Activated CD4-positive, alpha-beta T cell treated with anti-CD3 and anti-CD28 coated beads, Interleukin-2, amount 50 U/mL, for 48 hours (primary cell): ENCODE measurements at regions not wholly inside any gene's neighbourhood (a gene's known extent, or its start where the extent isn't known, plus 50 kb on each side); places are given as distances from the start of the nearest gene placed in this dataset.

Source experiments
- DNase-seq, 2 experiments: peaks; one replicate each; pipeline ENCODE4 v3.0.0-alpha.2; 2020

DNA sequence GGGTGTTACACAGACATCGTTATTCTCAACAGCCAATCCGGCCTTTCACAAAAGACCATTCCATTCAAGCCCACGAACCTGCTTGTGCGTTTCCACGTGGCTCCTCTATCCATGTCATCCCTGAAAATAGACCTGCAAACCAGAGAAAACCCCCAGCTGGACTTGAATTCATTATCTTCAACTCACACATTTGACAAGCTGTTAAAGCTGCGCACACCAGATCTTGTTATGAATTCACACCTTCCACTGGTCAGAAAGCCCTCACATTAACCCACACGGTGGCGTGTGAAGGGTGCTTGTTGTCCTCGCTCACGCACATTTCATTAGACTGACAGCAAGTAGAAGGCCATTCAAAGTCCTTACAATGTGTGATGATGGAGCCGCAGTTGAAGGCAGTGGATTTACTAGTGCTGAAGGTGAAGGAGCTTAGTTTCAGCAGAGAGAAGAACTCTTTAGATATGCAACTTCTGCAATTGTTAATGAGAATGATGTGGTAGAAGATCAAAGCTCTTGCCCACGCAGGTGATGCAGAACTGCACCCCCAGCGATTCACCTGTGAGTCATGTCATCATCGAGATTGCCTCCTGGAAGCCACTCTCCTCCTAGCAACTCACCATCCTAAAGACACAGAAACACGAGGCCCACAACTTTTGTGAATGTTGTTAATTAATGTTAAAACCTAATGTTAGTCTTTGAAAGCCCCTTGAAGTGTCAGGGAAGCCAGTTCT is 224.8 kb upstream of the SOX11 start:
- no peak for DNase-seq

DNA sequence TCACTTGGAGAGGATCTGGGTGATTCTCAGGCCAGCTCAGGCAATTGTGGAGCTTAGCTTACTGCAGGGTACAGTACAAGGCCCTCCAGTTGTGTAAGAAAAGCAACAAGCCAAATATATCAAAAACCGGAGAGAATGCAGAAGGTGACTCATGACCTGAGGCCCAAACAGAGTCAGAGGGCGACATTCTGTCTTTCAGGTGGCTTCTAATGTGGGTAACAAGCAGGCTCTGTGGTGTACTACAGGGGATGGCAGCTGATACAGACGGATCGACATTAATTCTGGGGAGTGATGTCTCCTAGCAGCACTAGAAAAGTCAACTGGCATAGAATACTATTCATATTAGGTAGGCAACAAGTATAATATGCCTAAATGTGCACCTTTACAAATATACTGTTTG is 219.5 kb upstream of the SOX11 start:
- DNase-seq, result no peak

DNA sequence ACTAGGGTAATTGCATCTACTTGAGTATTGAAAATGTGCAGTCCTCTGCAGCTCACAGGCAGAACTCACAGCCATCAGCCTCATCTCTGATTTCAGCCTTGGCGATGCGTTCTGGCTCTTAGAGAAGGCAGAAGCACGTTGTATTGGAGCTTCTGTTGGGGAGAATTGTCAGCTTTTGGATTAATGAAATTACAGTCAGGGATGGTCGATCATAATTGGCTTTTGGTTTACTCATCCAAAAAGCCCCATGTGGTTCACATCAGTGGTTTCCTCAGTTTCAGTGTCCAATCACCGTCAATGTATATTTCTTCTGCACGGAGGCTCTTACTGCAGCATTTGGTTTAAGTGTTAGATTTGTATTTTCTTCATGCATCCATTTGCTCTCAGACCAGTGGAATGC is 218.5 kb upstream of the SOX11 start:
- DNase-seq, result no peak

DNA sequence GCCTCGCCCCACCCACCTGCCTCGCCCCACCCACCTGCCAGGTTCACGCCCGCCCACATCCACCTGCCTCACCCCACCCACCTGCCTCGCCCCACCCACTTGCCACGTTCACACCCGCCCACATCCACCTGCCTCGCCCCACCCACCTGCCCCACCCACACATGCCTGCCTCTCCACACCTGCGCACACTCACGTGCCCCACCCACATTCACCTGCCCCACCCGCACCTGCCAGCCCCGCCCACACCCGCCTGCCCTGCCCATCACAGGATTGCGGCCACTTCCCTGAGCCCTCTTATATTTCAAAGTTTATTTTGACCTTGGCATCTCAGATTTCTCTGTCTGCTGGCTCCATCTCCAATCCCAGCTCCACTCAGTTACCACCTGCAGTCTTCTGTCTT is 217.5 kb upstream of the SOX11 start:
- DNase-seq, result no peak

DNA sequence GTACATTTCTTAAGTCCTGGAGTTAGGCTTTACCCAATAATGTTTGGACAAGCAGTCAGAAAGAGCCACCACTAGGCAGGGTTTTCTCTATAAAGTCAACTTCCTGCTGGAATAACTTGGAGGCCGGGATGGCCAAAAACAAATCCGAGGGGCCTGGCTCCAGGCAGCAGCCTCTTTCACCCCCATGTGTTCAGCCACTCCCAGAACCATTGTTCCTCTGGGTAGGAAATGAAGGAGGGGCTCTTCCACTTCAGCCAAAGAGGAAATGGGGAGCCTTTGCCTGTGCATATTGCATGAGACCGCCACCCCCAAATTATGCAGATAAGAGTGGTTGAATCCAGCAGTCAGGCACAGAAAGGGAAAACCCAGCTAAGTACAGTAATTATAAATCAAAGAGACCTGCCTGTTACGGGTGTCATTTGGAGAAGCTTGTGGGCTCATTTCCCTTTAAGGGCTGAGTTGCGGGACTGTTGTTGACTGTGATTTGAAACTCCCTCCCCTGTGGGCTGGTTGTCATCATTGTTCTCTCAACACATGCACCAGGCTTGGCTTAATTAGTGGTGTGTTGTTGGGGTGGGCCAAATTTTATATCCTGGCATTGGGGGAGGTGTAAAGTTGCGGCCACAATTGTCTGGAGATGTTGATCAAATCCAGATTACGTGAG is 212.8 kb upstream of the SOX11 start:
- DNase-seq, result no peak

- DNase-seq, result no peak
Measured at GRCh38 chr2:5482929-5483331, 209.3 kb upstream of the SOX11 start.

GRCh38 chr2:5484868-5485267 is 207.3 kb upstream of the SOX11 start:
- no peak for DNase-seq

DNA sequence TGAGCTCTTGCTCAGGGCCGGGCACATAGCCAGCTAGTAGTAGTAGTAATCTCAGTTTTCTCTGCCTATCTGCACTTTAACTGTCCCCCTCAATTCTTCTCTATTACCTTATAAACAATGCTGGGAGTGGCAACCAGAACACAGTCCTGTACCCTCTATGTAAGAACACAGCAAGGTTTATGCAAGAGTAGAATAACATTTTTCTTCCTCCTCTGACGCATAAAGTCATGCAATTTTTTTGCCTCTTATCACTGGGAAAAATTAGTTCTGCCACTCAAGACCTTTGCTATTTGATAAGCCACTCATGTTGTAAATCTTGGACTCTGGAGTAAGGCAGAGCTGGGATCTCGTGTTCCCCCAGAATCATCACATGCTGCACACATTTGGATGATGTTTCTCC is 200.7 kb upstream of the SOX11 start:
- no peak for DNase-seq

DNA sequence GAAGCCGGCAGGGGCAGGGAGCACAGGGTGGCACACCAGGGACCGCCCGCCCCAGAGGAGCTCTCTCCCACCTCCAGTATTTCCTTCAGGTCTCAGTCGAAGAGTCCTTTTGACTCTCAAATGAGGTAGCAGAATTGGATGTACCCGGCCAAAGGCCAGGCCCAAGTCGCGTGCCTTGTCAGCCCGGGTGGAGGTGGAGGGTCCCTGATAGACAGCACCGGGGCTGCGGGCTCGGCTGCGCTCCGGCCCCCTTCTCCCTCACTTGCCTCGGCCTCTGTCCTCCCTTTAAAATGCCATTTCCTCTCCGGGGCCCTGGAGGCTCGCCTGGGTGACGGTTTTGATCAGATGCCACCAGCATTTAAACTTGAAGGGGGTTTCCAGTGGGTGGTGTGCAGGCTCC is 198.9 kb upstream of the SOX11 start:
- no peak for DNase-seq

DNA sequence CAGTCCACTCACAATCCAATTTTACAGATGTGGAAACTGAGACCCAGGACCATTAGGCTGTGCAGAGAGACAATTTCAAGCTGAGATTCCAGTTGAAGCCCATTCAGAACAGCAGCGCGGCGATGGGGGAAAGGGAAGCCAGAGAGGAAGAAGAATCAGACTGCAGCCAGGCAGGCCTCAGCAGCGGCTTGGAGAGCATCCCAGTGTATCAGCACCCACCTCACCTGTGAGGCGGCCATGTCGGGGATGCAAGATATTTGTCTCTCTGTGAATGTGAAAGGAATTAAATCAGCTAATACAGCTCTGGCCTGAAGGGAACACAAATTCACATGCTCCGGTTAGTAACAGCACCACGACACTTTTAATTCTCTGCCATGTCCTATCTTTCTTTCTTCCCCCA is 198.0 kb upstream of the SOX11 start:
- no peak for DNase-seq

DNA sequence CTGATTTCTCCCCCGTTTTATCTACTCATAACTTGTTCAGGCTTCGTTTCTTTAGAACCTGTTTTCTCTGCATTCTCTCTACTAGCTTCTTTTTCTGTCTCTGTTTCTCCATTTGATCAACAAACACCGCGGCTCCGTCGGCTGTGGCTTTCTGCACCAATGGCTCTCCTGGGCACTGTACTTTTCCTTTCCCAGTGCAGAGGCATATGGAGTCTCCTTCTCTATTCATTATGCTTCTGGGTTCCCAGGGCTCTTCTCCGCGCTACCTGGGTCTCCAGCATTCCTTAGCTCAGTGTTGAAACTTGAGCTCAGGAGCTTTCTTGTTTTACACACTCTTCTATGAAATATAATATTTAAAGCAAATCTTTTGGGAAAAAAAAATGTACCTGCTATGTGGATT is 196.6 kb upstream of the SOX11 start:
- DNase-seq, result no peak

DNA sequence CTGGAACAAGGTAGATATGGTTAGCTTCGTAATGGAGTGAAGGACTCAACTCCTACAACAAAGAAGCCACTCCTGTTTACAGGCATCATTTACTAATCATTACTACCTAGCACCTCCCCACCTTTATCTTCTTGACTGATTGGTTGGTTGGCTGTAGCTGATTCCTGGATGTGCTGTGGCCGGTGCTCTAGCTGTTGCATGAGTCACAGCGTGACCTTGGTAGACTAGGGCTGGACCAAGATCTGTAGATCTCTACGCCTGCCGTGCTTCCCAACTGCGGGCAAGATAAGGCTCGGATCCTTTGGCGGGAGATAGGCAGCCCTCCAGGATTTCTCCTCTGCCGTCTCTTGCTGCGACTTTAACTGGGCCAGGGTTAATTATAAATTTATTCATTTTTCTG is 194.3 kb upstream of the SOX11 start:
- DNase-seq, result no peak

GRCh38 chr2:5501807-5502206 is 190.4 kb upstream of the SOX11 start:
- DNase-seq, result no peak

DNA sequence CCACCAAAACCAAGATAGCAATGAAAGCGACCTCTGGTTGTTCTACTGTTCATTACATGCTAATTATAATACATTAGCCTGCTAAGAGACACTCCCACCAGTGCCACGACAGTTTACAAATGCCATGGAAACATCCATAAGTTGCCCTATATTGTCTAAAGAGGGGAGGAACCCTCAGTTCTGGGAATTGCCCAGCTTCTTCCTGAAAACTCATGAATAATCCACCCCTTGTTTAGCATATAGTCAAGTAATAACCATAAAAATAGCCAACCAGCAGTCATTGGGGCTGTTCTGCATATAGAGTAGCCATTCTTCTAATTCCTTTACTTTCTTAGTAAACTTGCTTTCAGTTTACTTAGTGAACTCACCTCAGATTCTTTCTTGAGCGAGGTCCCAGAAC is 189.8 kb upstream of the SOX11 start:
- no peak for DNase-seq

DNA sequence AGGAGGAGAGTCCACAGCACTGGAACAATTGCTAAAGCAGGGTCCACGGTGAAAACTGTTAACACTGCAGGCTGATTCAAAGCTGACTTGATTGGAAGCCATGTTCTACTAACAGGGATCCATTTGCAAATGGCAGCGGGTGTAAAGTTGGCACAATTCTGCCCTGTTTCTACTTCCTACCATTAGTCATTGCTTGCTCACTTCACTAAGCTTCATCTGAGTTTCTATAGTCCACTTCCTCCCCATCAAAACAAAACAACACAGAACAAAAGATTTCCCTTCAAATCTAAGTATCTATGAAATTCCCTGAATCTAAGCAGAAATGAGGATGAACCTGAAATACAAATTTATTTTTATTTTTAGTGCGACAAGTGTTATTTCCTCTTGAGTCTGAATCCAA is 187.4 kb upstream of the SOX11 start:
- DNase-seq, result no peak

DNA sequence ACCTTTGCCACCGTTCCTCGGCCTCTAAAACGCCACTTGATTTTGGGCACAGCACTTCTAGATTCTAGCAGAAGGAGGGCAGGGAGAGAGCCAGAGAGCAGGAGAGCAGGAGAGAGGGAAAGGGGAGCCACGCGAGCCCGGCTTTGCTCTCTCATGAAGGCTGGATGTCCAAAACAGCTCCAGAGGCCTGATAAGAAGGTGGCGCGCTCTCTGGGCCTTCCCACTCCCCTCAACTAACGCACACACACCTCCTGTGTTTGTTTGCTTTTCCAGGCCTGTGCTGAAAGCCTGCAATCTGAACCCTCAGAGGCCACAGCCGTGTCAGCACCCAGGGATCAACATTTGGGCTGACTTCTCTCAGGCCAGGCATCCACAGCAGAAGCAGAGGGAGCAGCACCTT is 184.8 kb upstream of the SOX11 start:
- no peak for DNase-seq

- no peak for DNase-seq
Measured at GRCh38 chr2:5509362-5509761, 182.8 kb upstream of the SOX11 start.

DNA sequence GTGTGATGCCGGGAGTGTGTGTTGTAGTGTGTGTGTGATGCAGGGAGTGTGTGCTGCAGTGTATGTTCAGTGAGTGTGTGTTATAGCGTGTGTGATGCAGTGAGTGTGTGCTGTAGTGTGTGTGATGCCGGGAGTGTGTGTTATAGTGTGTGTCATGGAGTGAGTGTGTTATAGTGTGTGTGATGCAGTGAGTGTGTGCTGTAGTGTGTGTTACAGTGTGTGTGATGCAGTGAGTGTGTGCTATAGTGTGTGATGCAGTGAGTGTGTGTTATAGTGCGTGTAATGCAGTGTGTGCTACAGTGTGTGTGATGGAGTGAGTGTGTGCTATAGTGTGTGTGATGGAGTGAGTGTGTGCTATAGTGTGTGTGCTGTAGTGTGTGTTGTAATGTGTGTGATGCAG is 182.1 kb upstream of the SOX11 start:
- DNase-seq, result no peak

DNA sequence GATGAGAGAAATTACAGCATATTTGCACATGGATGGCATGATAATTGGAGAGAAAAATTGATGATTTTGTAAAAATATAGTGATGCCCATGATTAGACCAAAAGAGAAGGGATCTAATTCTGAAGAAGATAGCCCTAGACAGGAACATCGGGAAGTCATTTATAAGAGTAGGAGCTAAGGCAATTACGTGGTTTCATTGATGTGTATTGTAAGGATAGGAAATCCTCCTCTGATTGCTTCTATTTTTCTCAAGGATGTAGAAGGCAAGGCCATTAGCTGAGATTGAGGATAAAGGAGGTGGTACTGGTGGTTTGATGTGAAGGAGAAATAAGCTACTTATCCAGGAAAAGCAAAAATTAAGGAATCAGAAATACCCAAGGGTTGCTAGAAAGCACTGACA is 176.5 kb upstream of the SOX11 start:
- DNase-seq, result no peak

GRCh38 chr2:5519286-5519685 is 172.9 kb upstream of the SOX11 start:
- no peak for DNase-seq

DNA sequence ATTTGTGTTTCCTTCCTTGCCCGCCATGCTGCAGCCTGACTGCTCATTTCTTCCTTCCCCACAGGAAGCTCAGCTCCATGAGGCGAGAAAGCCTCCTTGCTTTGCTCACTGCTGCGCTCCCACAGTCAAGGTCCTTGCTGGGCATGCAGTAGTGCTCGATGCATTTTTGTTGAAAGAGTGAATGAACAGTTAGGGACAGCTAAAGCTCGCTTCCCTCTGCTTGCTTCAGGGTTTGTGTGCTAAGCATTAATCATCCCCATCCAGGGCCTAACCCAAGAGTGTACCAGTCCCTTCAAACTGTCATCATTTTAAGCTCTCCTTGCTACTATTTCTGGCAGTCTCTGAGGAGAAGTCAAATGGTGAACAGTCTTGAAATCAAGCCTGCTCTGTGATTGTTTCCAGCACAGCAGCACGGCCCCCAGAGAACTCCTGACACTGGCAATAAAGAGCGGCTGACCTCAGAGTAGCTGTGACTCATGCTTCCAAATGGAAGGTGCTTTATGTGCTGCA is 171.7 kb upstream of the SOX11 start:
- DNase-seq, result no peak

- DNase-seq, result no peak
Measured at GRCh38 chr2:5521461-5521860, 170.7 kb upstream of the SOX11 start.

DNA sequence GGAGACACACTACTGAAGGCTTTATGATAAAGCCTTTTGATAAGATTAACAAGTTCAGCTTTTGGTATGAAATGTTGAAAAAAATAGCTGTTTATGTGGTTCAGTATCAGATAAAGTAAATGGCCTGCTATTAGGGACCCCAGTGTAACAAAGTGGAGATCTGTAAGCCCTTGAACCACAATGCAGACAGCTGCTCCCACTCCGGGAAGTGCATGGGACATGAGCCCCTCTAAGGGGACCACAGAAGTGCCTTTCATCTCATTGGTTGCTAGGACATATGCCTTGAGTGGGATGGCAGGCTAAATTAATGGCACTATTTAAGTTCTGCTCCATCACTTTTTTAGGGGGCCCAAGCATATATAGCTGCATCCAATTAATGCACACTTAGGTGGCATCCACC is 167.6 kb upstream of the SOX11 start:
- DNase-seq, result no peak

- no peak for DNase-seq
Measured at GRCh38 chr2:5528706-5529105, 163.5 kb upstream of the SOX11 start.
